ENCODE measurements at regions not wholly inside any gene's neighbourhood (a gene's known extent, or its start where the extent isn't known, plus 50 kb on each side); places are given as distances from the start of the nearest gene placed in this dataset.

- Histone ChIP-seq H3K36me3 (no peaks in the 10 kb centered on the region), H3K4me3 (no peak overlapping the region), H3K27me3 (no peaks in the 10 kb centered on the region), H3K9me3 (no peaks in the 10 kb centered on the region)
- no peak for DNase-seq
Measured at GRCh38 chr14:100668352-100668751, 58.3 kb upstream of the DLK1 start.

DNA sequence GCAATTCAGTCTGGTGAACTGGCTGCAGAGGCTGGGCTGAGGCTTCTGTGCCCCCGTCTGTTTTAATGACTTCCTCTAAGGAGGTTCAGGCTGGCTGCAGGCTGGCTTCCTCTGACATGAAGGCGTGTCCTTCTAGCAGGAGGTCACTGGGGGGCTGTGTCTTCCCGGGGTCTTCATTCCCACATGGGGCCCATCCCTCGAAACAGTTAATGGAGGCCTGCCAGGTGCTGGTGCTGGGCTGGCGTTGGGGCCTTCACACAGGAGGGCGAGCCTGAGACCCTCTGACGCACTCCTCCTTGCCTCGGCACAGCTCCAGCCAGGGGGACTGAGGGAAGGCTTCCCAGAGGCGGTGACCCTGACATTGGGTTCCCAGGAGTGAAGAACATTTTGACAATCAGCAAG, 57.7 kb upstream of the DLK1 start:
- Histone ChIP-seq H3K9me3 (no peaks in the 10 kb centered on the region), H3K36me3 (no peaks in the 10 kb centered on the region), H3K4me3 (no peak overlapping the region), H3K27me3 (no peaks in the 10 kb centered on the region)
- DNase-seq: no peak

DNA sequence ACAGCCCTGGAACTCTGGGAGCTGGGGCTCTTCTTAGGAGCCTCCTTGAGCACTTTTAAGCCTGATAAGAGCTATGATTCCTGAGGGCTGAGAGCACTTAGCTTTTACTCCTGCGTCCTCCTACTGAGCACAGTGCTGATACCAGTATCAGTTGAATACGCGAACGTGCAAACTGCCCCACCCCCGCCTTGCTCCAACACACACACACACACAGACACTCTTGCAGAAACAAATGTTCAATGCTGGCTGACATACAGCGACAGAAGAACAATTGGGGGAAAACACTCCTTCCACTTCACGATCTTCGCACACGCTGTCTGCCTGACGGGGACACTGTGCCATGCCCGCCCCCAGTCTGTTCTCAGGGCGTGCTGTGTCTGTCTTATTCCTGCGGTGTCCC, 57.2 kb upstream of the DLK1 start:
- no peaks in the 10 kb centered on the region for H3K36me3 ChIP-seq
- DNase-seq: no peak
- no peaks in the 10 kb centered on the region for H3K9me3 ChIP-seq
- no peaks in the 10 kb centered on the region for H3K27me3 ChIP-seq
- no peak overlapping the region for H3K4me3 ChIP-seq

DNA sequence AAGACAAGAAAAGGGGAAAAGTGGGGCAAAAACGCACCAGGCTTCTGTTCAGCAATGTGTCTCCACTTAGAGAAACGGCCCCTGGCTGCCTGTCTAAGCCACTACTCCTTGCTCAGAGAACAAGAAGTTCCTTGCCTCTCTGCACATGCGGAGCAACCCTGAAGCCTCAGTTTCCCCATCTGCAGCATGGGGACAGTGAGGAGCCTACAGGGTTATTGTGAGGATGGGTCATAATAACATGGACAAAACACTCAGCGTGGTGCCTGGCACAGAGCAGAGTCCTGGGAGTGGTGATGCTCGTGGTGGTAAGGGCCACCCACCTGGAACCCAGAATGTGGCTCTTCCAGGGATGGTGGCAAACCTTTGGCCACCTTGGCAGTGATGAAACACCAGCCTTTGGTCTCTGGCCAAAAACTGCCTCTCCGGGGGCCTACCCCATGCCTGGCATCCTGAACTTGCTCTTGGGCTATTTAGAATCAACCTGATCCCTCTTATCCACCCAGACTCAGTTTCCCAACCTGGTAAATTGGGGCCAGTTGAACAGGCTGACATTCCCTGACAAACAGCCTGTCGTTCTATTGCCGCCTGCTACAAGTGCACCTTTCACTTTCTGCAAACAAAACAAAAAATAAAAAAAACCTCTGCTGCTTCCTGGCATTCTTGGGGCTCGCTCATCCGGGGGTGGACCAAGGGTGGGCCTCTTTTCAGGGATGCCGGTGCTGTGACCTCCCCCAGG, 56.5 kb upstream of the DLK1 start:
- no peak overlapping the region for H3K4me3 ChIP-seq
- H3K9me3 ChIP-seq: no peaks in the 10 kb centered on the region
- no peaks in the 10 kb centered on the region for H3K27me3 ChIP-seq
- DNase-seq: no peak
- H3K36me3 ChIP-seq: no peaks in the 10 kb centered on the region

DNA sequence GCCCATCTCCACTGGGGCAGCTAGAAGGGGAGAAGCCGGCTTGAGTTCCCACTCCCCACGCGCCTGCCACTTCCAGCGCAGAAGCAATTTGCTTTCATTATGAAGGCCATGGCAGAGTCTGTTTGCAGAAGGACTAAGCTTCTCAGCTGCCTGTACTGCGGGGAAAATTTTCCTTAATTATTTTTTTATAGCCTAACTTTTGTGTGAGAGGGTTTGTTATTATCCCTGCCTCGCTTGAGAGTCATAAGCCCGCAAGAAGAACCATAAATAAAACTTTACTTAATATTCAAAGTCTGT, 56.0 kb upstream of the DLK1 start:
- Histone ChIP-seq H3K4me3 (no peak overlapping the region), H3K27me3 (no peaks in the 10 kb centered on the region), H3K9me3 (no peaks in the 10 kb centered on the region), H3K36me3 (no peaks in the 10 kb centered on the region)
- DNase-seq: no peak

DNA sequence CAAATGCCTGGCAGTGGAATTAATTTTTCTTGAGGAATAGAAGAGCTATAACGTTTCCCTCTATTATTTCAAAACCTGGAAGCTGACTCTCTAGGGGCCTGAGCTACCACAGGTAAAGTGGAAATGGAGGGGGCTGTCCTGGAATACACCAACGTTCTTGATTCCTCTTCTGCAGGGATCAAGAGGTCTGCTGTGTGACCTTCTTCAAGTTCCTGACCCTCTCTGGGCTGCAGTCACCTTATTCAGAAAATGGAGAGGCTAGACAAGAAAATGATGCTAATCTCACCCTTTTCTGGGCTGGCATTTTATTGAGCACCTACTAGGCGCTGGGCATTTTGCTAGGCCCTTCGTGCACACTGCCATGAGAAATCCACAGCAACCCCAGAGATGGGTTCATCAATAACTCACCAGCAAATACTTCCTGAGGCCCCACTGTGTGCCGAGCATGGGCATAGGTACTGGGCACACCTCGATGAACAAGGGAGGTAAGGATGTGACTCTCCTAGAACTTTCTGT, 55.2 kb upstream of the DLK1 start:
- Histone ChIP-seq H3K4me3 (no peak overlapping the region), H3K27me3 (no peaks in the 10 kb centered on the region), H3K36me3 (no peaks in the 10 kb centered on the region), H3K9me3 (no peaks in the 10 kb centered on the region)
- no peak for DNase-seq

GRCh38 chr14:100671906-100672305, 54.8 kb upstream of the DLK1 start:
- H3K36me3 ChIP-seq: no peaks in the 10 kb centered on the region
- H3K4me3 ChIP-seq: no peak overlapping the region
- DNase-seq: no peak
- H3K9me3 ChIP-seq: no peaks in the 10 kb centered on the region
- H3K27me3 ChIP-seq: no peaks in the 10 kb centered on the region

- no peaks in the 10 kb centered on the region for H3K36me3 ChIP-seq
- no peak for DNase-seq
- no peaks in the 10 kb centered on the region for H3K9me3 ChIP-seq
- H3K27me3 ChIP-seq: no peaks in the 10 kb centered on the region
- H3K4me3 ChIP-seq: no peak overlapping the region
Measured at GRCh38 chr14:100673085-100673806, 53.4 kb upstream of the DLK1 start.

DNA sequence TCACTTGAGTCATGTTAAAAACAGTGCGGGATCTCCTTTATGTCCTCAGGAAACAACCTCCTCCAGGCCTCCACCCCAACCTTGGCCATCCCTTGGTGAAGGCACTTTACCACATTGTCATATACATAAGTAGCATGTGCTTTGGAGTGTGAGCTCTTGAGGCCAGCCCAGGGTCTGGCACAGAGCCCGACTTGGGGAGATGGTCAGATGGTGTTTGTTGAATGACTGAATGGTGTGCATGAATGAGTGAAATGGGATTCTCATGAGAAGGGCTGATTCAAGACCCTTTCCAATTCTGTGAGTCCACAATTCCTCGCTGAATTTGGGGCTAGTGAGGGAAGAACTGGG, 52.9 kb upstream of the DLK1 start:
- Histone ChIP-seq H3K9me3 (no peaks in the 10 kb centered on the region), H3K27me3 (no peaks in the 10 kb centered on the region), H3K4me3 (no peak overlapping the region), H3K36me3 (no peaks in the 10 kb centered on the region)
- no peak for DNase-seq

- Histone ChIP-seq H3K36me3 (no peaks in the 10 kb centered on the region), H3K9me3 (no peaks in the 10 kb centered on the region), H3K27me3 (no peaks in the 10 kb centered on the region), H3K4me3 (no peak overlapping the region)
- no peak for DNase-seq
Measured at GRCh38 chr14:100674428-100674827, 52.3 kb upstream of the DLK1 start.

- no peak for DNase-seq
- H3K36me3 ChIP-seq: no peaks in the 10 kb centered on the region
- H3K9me3 ChIP-seq: no peaks in the 10 kb centered on the region
- H3K27me3 ChIP-seq: no peaks in the 10 kb centered on the region
- no peak overlapping the region for H3K4me3 ChIP-seq
Measured at GRCh38 chr14:100674897-100675619, 51.6 kb upstream of the DLK1 start.

DNA sequence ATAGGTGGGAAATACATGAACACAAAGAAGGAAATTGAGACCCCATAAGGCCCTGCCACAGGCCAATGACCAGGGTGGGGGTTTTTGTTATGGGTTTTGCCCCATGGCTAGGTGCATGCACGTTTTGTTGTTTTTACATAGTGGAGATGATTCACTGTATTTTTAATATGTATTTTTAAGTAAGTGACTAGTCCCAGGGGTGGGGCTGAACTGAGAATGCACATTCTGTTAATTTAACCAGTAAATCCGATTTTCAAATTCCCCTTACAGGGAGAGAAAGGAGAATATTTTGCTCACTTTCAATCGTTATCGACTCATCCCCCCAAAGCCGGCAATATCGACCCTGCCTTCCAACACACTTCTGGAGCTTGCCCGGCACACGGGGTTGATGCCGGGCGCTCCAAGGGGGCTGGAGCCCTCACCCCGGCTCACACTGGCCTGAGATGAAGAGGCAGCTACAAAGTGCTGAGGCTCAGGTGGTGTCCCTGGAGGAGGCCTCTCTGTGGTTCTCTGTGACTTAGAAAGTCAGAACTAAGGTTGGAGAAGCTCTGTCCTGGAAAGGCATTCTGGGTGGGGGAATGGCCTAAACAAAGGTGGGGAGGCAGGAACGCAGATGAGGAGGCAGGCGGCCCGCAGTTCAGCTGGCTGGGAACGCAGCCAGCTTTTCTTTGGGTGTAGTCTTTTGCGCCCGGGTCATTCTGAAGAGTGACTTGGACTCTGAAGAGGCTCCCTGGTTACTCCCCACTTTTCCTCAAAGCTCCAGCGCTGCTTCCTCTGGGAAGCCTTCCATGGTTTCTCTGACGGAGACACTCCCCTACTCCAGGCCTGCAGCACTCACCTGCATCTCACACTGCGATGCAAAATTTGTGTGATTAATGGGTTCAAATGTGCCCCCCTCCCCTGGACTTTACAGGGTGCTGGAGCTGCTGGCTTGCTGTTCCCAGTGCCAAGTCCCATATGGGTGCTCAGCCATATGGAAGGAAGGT, 50.7 kb upstream of the DLK1 start:
- H3K27me3 ChIP-seq: no peaks in the 10 kb centered on the region
- H3K9me3 ChIP-seq: no peaks in the 10 kb centered on the region
- no peak overlapping the region for H3K4me3 ChIP-seq
- DNase-seq: no peak
- no peaks in the 10 kb centered on the region for H3K36me3 ChIP-seq
